Urinary bladder (tissue), 3 donors: ENCODE measurements at regions not wholly inside any gene's neighbourhood (a gene's known extent, or its start where the extent isn't known, plus 50 kb on each side); places are given as distances from the start of the nearest gene placed in this dataset.

Experiments
- DNase-seq: peaks from one replicate; pipeline ENCODE4 v3.0.0-alpha.2; 2015; ENCODE audit errors: extremely low spot score
- H3K27ac ChIP-seq: one replicate; pipeline ENCODE4 v1.5.1; 2013; ENCODE audit warnings: low read depth, mild to moderate bottlenecking, moderate library complexity
- H3K36me3 ChIP-seq: one replicate; pipeline ENCODE4 v1.6.1; 2013; ENCODE audit warnings: mild to moderate bottlenecking, moderate library complexity; ENCODE audit not compliant: insufficient read depth
- H3K4me1 ChIP-seq: one replicate; pipeline ENCODE4 v1.6.1; 2013; ENCODE audit warnings: mild to moderate bottlenecking, moderate library complexity; ENCODE audit not compliant: insufficient read depth
- H3K4me3 ChIP-seq: one replicate; pipeline ENCODE4 v1.5.1; 2013; ENCODE audit warnings: low read depth, low read length
- WGBS: extraction: QIAGEN DNeasy Blood & Tissue Kit; methylation state at CpG from one replicate; pipeline ENCODE4 v1.1.7; 2013; 5-methylcytosine and 5-hydroxymethylcytosine counted together
- donor health status: healthy with polysubstance abuse.
- donor health status: healthy.

DNA sequence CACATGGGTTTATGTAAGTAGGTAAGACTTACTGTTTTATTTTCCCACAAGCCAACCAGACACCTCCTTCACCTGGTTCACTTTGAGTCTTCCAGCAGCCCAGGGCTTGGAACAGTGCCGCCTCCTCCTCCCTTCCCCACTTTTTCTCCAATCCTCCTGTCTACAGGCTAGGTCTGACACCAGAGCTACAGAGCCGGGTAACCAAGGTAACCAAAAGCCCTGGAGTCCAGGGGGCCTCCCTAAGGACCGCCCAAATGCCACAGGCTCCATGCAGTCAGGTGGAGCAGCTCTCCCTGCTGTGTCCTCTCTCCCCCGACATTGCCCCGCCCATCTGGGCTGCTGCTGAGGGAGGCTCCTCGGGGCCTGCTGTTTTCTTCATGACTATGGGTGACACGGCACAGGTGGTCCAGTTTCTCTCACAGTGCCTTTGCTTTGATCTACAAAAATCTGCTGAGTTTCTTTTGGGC is 138.0 kb upstream of the EFNA5 start:
- peak; percentile 59 for DNase-seq

DNA sequence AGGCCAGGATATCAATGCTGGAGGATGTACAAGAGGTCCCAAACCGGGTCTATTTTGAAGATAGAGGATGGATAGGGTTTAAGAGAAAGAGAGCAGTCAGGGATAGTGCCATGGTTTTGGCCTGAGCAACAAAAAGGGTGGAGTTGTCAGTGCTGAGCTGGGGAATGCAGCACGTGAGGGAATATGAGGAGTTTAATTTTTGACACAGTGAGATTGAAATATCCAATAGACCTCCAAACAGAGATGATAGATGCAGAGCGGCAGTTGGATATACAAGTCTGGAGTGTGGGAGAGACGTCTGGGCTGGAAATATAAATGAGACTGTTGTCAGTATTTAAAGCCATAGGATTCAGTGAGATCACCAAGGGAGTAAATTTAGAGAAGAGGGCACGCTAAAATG is 136.7 kb upstream of the EFNA5 start:
- 71% methylated on average over 5 of the region's 5 CpGs for WGBS
- no peak for DNase-seq
- H3K27ac ChIP-seq: no peak overlapping the region
- no peaks in the 10 kb centered on the region for H3K4me1 ChIP-seq
- H3K4me3 ChIP-seq: no peak overlapping the region
- no peaks in the 10 kb centered on the region for H3K36me3 ChIP-seq

More for the DNA sequence above, 138.0 kb upstream of the EFNA5 start:
- 56% methylated on average over 7 of the region's 7 CpGs for WGBS
- no peaks in the 10 kb centered on the region for H3K36me3 ChIP-seq
- no peaks in the 10 kb centered on the region for H3K4me1 ChIP-seq
- H3K27ac ChIP-seq: no peak overlapping the region
- no peak overlapping the region for H3K4me3 ChIP-seq

DNA sequence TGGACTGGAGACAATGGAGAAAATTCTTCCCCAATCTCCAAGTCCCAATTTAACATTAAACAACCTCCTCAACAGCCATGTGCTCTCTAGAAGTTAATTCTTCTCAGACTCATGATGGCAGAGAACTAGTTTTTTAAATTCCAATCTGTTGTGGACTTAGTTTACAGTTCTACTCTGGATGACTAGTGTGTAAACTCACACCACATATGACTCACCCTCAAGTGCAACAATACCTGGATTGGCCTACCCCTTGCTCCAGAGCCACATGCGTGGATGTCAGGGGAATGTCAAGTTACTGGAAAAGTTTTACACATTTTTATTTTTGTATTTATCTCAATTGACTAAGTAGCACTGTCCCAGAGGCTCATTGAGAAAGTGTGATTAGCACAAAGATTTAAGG is 136.0 kb upstream of the EFNA5 start:
- no peak overlapping the region for H3K27ac ChIP-seq

DNA sequence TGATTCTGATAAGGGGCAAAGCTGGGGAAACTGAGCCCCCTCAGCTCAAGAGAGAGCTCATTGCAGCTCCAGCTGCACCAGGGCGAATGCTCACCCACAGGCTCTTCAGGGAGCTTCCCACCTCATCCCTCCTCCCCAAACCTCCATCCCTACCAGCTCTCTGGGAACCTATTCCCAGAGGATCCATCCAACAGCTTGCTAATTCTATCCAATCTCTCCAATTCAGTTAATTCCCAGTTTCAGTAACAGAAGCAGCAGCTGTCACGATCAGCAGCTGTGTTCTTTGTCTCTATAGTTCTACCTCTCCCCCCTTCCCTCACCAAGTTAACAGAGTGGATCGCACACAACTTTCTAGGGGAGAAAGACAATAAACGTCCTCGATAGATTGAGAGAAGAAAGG is 135.5 kb upstream of the EFNA5 start:
- no peak overlapping the region for H3K27ac ChIP-seq
- DNase-seq: no peak
- no peaks in the 10 kb centered on the region for H3K4me1 ChIP-seq
- no peak overlapping the region for H3K4me3 ChIP-seq
- H3K36me3 ChIP-seq: no peaks in the 10 kb centered on the region
- WGBS: 85% methylated on average over 5 of the region's 5 CpGs

More for the DNA sequence above, 136.0 kb upstream of the EFNA5 start:
- H3K36me3 ChIP-seq: no peaks in the 10 kb centered on the region
- DNase-seq: no peak
- WGBS: 92% methylated on average over 1 of the region's 1 CpG
- H3K4me1 ChIP-seq: no peaks in the 10 kb centered on the region
- H3K4me3 ChIP-seq: no peak overlapping the region

DNA sequence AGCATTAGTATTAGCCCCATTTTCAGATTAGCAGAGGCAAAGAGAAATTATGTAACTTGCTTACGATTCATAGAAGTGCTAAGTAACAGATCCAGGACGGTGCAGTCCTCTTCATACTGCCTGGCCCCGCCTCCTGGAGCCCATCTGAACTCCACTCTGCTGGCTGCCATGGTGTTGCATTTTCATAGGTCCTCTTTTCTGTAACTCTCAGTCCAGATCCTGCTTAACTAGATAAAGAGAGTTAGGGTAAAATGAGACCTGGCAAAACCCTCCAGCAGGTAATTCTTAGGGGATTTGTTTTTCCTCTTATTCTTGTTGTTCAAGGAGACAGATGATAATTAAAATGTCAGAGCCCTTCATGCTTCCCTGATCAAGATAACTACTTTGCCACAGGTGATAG is 135.1 kb upstream of the EFNA5 start:
- H3K4me1 ChIP-seq: no peaks in the 10 kb centered on the region
- H3K4me3 ChIP-seq: no peak overlapping the region
- no peaks in the 10 kb centered on the region for H3K36me3 ChIP-seq
- DNase-seq: no peak
- WGBS: 76% methylated on average over 3 of the region's 3 CpGs
- no peak overlapping the region for H3K27ac ChIP-seq

GRCh38 chr5:107805166-107805565 is 134.4 kb upstream of the EFNA5 start:
- no peaks in the 10 kb centered on the region for H3K4me1 ChIP-seq
- no peak overlapping the region for H3K4me3 ChIP-seq
- H3K36me3 ChIP-seq: no peaks in the 10 kb centered on the region
- 91% methylated on average over 6 of the region's 6 CpGs for WGBS
- no peak overlapping the region for H3K27ac ChIP-seq
- no peak for DNase-seq

DNA sequence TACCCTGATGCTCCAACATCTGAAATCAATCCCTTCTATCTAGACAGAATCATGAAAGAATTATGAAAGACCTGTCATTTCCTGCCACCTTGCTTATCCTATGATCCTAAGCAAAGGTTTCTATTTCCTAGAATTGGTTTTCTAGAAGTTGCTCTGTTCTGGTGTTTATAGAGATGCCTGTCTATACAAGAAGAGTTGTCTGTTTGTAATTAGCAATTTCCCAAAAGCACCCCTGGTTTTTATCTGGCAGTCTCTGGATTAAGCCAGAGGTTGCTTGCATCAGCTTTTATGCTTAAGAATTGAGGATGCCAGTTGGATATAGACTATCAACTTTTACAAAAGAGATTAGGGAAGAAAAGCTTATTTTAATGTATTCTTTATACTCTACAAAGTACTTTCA is 133.0 kb upstream of the EFNA5 start:
- no peaks in the 10 kb centered on the region for H3K36me3 ChIP-seq
- no peak for DNase-seq
- H3K4me3 ChIP-seq: no peak overlapping the region
- no peaks in the 10 kb centered on the region for H3K4me1 ChIP-seq
- no peak overlapping the region for H3K27ac ChIP-seq

DNA sequence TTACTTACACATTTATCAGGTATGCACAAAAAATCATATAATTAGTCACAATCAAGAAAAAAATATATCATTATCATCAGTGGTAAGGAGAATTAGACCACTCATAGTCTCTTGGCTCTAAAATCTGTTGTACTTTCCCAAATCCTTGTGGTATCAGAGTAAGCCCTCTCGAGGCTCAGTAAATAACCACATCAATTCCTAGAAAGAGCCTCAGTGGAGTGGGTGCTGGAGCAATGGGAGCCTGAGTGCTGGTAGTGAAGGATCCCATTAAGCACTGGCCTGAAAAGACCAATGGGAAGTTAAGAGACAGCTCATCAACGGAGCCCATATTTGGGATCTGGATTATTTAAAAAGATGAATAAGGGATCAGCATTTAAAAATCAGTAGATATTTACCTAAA is 130.3 kb upstream of the EFNA5 start:
- Histone ChIP-seq H3K36me3 (no peaks in the 10 kb centered on the region), H3K4me1 (no peaks in the 10 kb centered on the region), H3K27ac (no peak overlapping the region), H3K4me3 (no peak overlapping the region)
- no peak for DNase-seq
- WGBS: 75% methylated on average over 2 of the region's 2 CpGs

DNA sequence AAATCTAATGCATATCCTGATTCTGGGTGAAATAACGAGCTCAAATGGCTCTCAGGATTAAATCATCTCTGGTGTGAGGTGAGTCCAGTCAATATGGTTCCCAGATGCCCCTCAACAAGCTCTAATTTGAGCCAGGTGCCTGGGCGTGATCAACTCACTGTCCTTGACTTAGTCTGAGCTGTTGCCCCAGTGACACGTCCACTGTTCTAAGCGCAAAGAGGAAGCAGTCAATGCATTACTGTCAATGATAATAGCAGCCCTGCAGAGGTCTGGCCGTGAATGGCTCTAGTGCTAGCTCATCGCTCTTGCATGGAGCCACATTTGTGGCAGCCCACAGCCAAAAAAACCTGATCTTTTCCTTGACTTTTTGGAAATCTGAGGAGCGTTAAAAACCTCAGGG is 128.6 kb upstream of the EFNA5 start:
- no peak for DNase-seq
- 84% methylated on average over 7 of the region's 7 CpGs for WGBS
- H3K36me3 ChIP-seq: no peaks in the 10 kb centered on the region
- no peak overlapping the region for H3K4me3 ChIP-seq
- H3K27ac ChIP-seq: no peak overlapping the region
- no peaks in the 10 kb centered on the region for H3K4me1 ChIP-seq

- no peak for DNase-seq
- no peak overlapping the region for H3K4me3 ChIP-seq
- H3K36me3 ChIP-seq: no peaks in the 10 kb centered on the region
- 78% methylated on average over 3 of the region's 3 CpGs for WGBS
- no peaks in the 10 kb centered on the region for H3K4me1 ChIP-seq
- H3K27ac ChIP-seq: no peak overlapping the region
Observed at GRCh38 chr5:107796797-107797196, 126.1 kb upstream of the EFNA5 start.

DNA sequence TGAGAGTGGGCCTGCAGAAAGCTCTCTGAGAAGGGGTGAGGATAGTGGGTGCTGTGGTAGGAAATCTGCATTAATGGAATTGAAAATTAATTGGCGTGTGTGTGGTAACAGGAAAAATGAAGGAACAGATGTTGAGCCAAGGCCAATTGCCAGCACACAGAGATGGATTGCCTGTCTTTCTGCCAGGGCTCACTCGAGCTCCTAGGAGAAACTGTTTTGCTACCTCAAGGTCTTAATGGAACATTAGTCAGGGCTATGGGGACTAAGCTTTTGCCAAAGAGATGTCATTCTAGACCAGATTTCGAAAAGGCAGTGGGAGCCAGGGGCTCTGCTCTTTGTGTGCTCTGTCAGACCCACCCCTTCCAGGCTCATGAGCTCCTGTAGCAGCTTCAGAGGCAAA is 124.0 kb upstream of the EFNA5 start:
- no peak overlapping the region for H3K4me3 ChIP-seq
- no peak for DNase-seq
- H3K4me1 ChIP-seq: no peaks in the 10 kb centered on the region
- no peaks in the 10 kb centered on the region for H3K36me3 ChIP-seq
- H3K27ac ChIP-seq: no peak overlapping the region
- 84% methylated on average over 3 of the region's 3 CpGs for WGBS

DNA sequence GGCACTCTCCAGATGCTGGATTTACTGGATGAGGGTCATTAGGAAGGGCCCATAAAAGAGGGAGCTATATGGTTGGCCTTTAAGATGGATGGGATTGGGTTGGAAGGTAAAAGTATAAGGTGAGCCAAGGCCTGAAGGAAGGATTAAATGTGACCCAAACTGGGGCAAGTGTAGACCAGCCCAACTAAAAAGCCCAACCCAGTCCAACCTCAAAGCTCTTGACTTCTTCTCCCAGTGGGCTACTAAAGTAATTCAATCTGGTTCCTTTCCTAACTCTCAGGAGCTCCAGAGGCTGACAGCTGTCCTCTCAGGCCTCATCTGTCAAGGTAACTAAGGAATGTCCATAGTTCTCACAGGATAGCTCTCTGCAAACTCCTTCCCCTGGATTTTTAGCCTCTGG is 122.2 kb upstream of the EFNA5 start:
- no peaks in the 10 kb centered on the region for H3K4me1 ChIP-seq
- DNase-seq: no peak
- no peak overlapping the region for H3K4me3 ChIP-seq
- no peak overlapping the region for H3K27ac ChIP-seq
- no peaks in the 10 kb centered on the region for H3K36me3 ChIP-seq

GRCh38 chr5:107790671-107791070 is 119.9 kb upstream of the EFNA5 start:
- Histone ChIP-seq H3K4me3 (no peak overlapping the region), H3K4me1 (no peaks in the 10 kb centered on the region), H3K36me3 (no peaks in the 10 kb centered on the region), H3K27ac (no peak overlapping the region)
- WGBS: 94% methylated on average over 4 of the region's 4 CpGs
- no peak for DNase-seq

DNA sequence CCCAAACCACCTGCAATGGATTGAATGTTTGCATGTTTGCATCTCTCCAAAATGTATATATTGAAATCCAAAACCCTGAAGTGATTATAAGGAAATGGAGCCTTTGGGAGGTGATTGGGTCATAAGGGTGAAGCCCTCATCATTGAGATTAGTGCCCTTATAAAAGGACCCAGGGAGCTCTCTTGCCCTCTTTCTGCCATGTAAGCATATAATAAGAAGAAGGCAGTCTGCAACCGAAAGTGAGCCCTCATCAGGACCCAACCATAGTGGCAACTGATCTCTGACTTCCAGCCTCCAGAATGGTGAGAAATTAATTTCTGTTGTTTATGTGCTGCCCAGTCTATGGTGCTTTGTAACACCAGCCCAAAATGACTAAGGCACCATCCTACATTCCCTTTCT is 115.7 kb upstream of the EFNA5 start:
- Histone ChIP-seq H3K4me3 (no peak overlapping the region), H3K4me1 (no peaks in the 10 kb centered on the region), H3K36me3 (no peaks in the 10 kb centered on the region), H3K27ac (no peak overlapping the region)
- DNase-seq: no peak
- WGBS: 93% methylated on average over 1 of the region's 1 CpG

DNA sequence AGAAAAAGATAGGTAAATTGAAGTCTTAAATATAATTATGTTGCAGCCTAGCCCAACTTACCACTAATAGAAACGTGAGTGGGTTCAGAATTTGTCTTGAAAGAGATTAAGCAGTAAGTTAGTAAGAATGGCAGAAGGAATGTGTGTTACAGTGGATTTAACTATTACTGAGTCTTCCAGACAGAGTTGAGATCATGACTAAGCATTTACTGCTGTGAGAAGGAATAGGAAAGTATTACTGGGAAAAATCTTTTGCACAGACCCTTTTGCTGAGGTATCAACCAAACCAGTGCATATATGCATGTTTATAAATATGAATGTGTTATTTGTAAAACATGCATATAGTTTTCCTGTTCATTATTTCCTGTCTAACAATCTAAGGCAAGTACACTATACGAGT is 112.8 kb upstream of the EFNA5 start:
- DNase-seq: no peak
- H3K4me1 ChIP-seq: no peaks in the 10 kb centered on the region
- no peaks in the 10 kb centered on the region for H3K36me3 ChIP-seq
- no peak overlapping the region for H3K4me3 ChIP-seq
- 28% methylated on average over 2 of the region's 2 CpGs for WGBS
- H3K27ac ChIP-seq: no peak overlapping the region
